GM21528 (cell line): ENCODE measurements at regions not wholly inside any gene's neighbourhood (a gene's known extent, or its start where the extent isn't known, plus 50 kb on each side); places are given as distances from the start of the nearest gene placed in this dataset.
"Not testable (repeated sequence)": the region's sequence is repeated elsewhere in the genome, so short reads cannot be mapped to it uniquely, and the experiment has no call there.

Experiments
- ATAC-seq: cut with Tn5 transposase; IDR thresholded peaks from one replicate; pipeline ENCODE4 v1.9.1; 2021; ENCODE audit warnings: mild to moderate bottlenecking, moderate library complexity; ENCODE audit not compliant: unreplicated experiment, low FRiP score

DNA sequence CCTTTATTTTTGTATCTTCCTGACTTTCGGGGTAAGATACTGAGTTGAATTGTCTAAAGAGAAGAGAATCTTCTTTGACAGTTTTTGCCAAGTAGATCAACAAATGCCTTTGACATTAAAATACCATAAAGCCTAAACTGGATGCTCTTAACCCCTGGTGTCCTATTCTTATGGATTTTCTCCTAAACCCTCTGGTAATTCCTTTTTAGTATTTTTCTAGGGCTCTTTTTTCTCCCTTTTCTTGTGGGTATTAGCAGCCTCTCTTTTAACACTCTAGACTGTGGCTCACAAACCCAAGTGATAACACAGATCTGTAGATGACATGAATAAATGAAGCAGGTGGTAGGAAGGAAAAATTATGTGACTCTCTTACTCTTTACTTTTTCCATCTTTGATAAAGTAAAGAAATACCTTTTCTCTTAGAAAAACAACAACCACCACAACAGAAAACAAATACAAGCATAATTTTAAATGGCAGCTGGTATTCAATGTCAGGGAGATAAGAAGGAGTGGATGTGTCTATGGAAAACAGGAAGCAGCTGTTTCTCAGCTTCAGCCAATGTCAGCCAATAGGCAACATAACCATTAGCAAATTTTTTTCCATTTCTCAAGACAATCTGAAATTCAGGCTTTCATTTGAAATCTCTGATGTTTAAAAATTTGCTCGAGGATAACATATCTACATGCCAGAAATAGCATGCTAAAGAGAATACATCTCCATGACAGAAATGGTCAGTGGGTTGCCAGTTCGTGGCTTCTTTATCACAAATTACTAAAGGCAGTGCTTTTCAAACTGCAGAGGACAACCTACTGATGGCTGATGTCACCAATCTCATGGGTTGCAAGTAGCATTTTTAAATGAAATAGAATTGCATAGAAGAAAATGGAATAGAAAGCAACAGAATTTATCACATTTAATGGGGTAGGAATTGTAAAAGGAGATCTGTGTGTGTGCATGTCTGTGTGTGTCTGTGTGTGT is 123.1 kb upstream of the KRR1 start:
- ATAC-seq = no peak

DNA sequence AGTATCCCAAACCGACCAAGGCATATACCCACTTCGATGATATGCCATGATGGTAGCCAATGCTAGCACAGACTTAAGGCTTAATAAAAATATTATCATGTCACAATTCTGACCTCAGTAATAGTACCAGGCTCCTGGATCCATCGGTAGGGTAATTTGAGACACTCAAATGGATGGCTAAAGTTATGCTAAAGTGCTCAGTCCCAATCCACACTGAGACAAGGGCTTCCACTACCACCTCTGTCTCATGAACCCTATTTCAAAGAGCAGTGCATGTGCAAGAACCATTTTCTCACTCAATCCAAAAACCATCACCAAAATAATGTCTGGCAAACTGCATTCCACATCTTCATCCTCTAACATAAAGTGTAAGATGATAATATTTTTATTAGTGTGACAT is 122.4 kb upstream of the KRR1 start:
- no peak for ATAC-seq

DNA sequence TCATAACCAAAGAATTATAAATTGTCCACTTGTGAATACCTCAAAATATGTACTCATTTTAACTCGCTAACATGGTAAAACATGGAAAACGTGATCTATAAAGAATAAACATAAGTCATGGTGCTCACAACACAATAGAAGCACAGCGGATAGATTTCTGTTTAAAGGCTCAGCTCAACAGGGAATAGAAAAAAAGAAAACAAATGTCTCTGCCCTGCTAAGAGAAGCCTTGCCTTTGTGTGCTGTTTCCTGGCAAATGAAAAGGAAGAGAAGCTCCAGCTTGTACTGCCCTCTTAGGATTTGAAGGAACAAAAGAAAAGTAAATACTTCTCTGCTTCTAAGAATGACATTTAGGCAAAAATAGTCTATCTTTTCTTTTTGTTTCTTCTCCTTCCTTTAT is 121.0 kb upstream of the KRR1 start:
- ATAC-seq = no peak

DNA sequence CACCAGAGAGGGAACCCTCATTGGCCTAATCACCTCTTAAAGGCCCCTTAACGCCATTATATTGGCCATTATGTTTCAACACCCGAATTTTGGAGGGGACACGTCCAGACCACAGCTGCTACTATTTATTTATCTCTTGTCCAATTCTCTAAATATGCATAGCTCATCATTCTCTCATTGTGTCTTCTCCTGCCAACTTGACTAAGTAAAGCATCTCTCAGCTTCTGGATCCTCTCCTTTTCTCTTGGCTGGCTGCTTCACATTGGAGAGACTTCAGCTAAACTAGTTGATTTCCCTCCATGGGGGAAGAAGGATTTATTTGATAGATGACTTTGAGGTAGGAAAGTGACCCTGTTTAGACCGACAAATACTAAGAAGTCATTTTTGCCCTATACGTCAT is 120.4 kb upstream of the KRR1 start:
- no peak for ATAC-seq

DNA sequence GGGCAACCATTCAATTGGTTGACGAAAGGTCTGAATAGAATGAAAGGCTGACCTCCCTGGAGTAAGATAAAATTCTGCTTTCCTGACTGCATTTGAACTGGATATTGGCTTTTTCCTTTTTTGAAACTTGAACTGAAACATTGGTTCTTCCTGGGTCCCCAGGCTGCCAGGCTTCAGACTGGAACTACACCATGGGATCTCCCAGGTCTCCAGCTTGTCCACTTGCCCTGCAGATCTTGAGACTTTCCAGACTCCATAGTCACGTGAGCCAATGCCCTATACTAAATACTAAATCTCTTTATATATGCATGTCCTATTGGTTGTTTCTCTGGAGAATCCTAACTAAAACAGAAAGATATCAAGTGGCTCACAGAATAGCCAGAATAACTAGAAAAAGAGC is 118.7 kb upstream of the KRR1 start:
- ATAC-seq = no peak

DNA sequence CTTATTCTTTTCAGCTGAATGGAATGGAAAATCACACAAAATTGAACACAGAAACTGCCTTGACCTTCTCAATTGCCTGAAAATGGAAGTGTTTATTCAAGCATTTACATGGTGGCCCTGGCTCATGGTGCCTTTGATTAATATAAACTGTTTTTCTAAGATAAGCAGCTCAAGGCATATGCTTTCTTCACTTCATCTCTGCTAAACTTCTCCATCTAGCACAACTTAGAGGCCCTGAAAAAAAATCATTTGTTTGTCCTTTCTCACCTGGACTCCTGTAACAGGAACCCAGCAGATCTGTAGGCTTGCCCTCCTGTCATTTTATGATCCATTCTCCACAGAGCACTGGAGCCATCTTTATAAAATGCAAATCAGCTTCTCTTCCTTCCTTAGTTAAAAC is 117.5 kb upstream of the KRR1 start:
- no peak for ATAC-seq

DNA sequence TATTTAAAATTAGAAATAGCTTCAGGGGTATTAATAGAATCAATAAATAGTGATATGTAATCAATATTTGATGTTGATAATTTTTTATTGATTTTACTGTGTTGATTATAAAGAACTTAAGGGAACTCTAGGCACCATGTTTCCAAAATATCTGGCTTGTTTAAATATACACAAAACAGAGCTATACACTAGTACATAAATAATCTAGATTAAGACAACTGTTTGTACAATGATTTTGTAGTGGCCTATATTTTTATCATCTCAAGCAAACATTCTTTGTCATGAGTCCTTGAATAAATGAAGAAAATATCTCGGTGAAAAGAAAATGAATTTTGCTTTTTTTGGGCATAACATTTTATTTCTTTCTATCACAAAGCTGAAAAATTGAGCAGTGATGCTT is 117.1 kb upstream of the KRR1 start:
- no peak for ATAC-seq

DNA sequence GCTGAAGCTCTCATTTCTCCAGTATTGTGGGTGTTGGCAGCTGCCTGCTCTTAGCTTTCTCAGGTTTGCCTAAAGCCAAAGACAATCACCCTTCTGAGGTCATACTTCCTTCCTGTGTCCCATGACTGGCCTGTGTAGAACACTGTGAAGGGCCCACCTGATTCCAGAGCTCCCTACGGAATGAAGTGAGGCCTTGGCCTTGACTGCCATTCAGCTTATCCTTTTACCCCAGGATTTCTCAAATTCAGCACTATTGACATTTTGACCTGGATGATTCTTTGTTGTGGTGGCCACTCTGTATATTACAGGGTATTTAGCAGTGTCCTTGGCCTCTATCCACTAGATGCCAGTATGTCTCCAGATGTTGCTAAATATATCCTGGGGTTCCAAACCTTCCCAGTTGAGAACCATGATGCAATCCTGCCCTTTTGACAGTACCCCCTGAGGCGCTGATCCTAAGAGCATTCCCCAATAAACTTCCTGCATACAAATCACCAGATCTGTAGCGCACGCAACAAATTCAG is 112.3 kb upstream of the KRR1 start:
- no peak for ATAC-seq

DNA sequence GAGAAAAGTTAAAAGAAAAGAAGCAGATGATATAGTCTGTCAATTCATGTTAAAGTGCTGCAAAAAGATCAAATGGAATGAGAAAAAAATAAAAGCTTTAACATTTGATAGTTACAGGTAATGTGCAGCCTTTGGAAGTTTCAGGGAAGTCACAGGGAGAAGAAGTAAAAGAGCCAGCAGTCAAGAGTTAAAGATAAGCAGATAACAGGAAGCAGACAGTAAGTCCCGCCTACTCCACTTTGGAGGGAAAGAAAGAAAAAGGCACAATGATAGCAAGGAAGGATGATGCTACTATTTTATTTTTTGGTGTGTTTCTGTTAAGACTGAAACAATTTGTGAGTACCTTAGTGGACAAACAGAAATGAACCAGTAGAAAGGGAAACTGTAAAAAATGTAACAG is 111.1 kb upstream of the KRR1 start:
- ATAC-seq = no peak

DNA sequence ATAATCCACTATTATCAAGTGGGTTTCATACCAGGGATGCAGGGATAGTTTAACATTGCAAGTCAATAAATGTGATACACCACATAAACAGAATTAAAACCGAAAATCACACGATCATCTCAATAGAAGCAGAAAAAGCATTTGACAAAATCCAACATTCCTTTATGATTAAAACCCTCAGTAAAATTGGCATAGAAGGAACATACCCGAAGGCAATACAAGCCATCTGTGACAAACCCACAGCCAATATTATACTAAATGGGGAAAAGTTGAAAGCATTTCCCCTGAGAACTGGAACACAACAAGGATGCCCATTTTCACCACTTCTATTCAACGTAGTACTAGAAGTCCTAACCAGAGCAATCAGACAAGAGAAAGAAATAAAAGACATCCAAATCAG is 103.0 kb upstream of the KRR1 start:
- ATAC-seq = not testable (repeated sequence)

DNA sequence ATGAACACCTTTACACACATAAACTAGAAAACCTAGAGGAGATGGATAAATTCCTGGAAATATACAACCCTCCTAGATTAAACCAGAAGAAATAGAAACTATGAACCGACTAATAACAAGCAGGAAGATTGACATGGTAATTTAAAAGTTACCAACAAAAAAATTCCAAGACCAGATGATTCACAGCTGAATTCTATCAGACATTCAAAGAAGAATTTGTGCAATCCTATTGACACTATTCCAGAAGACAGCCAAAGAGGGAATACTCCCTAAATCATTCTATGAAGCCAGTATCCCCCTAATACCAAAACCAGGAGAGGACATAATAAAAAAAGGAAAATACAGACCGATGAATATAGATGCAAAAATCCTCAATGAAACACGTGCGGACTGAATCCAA is 102.6 kb upstream of the KRR1 start:
- no peak for ATAC-seq

DNA sequence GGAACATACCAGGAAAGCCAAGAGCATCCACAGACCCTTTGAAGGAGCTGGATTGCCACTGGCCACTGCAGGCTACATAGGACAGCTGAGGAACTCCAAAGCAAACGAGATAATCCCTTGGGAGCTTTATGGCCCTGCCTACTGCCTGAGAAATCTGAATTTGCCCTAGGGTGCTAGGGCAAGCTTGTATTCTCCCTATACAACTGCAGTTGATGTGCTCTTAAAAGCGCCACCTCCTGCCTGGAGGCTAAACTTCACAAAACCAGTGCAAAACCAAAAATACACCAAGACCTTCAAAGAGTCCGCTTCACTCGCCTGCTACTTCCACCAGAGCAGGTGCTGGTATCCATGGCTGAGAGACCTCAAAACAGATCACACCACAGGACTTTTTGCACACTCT is 99.6 kb upstream of the KRR1 start:
- ATAC-seq = no peak

DNA sequence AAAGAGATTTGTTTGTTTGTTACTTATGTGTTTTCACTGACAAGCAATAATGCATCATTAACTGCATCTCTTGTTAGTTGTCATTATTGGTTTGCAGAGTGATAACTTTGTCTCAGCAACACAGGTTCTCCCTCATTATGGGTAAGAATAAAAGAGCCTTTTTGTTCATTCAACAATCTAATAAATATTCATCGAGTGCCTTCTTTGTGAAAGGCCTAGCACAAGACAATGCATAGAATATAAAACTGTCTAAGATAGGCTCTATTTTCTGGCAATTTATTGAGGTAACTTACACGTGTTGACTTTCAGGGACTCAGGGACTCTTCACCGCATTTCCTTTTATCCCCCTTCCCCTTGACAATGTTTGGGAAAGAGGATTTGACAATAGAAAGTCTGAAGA is 95.5 kb upstream of the KRR1 start:
- ATAC-seq = no peak

DNA sequence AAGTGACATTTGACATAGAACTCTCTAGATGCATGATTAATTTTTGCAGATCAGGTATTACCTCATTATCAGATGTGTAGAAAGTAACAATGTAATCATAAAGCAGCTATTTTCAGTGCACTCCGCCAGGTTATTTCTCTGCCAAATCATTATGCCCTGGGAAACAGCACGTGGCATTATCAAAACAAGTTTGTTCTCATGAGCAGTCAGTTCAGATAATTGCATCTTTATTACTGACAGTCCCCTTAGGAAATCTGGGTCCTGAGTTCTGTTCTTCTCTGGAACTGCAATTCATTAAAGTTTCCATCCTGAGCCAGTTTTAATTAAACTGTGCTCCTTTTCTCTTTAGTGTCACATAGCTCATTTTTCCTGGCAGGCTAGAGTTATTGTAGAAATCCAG is 94.7 kb upstream of the KRR1 start:
- no peak for ATAC-seq

DNA sequence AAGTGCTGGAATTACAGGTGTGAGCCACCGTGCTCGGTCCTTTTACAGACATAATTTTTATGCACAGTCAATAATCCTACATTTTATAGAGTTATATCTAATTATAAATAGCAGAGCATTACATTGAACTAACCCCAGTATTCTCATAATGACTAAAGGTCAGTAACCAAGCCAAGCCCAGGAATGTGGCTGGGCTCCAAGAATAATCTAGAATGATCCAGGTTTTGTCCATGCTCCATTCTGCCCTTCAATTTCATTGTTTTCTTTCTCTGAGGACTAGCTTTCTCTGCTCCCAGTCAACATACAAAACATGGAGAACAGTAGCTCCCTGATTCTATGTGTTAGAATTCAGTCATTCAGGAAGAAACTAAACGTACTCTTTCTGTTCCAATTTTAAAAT is 92.1 kb upstream of the KRR1 start:
- ATAC-seq = no peak

DNA sequence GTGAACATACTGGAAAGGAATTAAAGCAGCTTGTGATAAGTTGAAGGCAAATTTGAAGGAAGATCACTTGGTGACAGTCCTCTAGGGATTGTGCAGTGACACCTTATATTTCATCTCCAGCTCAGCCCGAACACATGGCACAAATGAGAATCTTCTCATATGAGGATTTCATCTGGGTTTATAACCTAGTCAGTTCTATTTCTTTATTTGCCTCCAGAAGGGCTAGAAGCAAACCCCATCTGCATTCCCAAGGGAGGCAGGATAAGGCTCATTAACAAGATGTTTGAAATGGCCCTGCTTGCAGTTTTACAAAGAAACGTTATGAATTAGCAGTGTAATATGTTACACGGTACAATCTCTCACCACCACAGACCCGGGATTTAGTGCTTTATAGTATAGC is 90.7 kb upstream of the KRR1 start:
- no peak for ATAC-seq

DNA sequence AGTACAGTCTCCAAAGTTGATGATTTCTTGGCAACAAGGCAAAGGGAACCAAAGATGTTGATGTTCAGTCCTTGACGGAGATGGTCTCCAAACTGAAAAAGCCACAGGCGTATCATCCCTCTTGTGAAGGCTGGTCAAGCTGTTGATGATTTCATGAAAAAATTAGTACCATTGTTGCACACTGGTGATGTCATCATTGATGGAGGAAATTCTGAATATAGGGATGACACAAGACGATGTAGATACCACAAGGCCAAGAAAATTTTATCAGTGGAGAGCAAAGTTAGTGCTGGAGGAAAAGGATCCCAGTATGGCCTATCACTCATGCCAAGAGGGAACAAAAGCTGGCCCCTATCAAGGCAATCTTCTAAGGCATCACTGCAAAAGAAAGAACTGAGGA is 88.7 kb upstream of the KRR1 start:
- ATAC-seq = no peak

DNA sequence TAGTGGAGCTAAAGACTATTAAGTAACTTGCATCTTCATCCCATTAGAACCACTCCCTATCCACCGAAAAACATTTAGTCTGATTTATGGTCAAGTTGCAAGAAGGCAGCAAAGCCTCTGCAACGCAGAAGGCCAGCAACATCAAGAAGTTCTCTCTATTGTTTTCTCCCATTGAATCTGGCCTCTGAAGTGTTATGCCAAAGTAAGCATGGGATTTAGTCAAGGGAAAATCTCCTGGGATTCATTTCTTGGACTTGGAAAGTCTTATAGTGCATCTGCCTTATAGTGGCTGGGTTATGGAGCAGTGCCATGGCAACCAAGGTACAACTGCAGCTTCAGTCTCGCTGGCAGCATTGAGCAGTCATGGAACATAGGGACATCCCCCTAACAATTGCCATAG is 87.7 kb upstream of the KRR1 start:
- ATAC-seq = no peak

DNA sequence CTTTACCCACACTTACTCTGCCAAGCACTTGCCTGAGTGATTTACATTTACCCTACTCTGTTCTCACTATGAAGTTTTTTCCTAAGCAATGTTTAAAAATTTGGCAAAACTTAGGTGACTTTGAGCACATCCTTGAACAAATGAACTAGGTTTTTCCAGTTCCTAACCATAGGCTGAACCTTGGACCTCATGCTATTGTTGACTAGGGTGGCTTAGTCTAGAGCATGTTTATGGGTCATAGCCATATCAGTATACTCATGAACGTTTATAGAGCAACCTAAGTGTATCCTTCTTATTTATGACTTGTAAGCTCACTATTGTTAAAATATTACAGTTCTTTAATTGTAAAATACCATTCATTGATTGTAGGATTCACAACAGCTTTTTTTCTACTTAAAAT is 85.0 kb upstream of the KRR1 start:
- ATAC-seq = no peak

DNA sequence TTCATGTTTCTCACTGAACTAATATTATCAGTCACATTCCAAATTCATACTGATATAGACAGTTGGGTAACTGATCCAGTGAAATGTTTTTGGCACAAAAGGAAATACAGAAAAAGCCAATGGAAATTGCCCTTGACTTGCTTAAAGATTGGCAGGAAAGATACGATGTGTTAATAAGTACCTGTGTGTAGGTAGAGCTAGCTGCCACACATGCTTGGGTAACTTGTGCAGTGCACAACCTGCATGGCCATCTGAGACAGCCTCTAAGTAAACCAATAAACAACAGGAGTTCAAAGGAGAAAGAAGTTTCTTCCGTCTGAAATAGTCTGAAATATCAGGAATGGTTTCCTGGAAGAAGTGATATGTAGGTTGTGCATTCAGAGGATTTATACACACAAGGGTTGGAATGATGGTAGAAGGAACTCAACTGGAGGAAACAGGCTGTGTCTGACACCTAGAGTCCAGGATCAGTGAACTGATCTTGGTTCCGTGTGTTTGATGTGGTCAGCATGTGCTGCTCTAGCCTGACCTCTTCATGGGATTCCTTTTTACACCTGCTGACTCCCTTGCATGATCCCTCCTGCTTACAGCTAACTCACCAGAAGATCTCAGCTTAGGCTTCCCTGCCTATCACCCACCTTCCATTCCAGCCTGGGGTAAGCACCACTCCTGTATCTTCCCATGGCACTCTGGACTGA is 81.4 kb upstream of the KRR1 start:
- no peak for ATAC-seq

DNA sequence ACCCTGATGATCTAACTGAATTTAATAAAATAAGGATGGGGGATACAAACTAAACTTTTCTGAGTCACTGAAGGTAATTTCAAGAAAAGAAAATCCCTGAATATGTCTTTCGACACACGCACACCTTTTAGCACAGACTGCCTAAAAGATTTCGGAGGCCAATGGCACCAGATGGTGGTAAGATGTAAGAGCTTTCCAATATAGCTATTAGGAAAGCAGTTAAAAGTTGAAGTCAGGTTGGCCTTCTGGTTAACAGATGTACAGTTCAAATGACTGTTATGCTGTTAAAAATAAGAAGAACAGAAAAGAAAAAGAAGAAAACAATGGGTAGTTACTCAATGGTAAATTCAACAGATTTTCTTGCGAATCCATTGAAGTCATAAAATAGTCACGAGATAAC is 80.7 kb upstream of the KRR1 start:
- no peak for ATAC-seq

DNA sequence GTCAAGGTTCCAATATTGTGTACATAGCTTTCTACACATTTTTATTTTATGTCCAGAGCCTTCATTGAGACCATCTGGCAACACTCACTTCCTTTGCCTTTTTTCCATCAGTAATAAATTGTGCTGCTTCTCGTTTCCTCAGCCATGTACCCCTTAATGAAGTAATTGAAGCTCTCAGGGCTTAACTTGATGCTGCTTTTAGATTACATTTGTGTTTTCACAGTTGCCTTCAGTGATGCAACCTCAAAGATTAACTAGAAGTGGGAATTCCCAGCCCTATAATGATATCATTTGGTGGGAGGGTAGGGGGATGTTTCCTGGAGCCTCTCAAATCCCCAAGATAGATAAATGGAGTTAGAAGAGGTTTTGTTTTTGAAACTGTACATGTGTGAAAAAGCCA is 80.2 kb upstream of the KRR1 start:
- ATAC-seq = no peak
